ENCODE measurements at regions not wholly inside any gene's neighbourhood (a gene's known extent, or its start where the extent isn't known, plus 50 kb on each side); places are given as distances from the start of the nearest gene placed in this dataset.

GRCh38 chr1:47513393-47513792 is 75.5 kb downstream of the FOXD2 start:
- Mint-ChIP-seq H3K4me1 (peaks cover 2% of the 10 kb centered on the region), H3K36me3 (ENCODE audit: low read depth) (no peaks in the 10 kb centered on the region), H3K27ac (no peak overlapping the region), H3K4me3 (no peak overlapping the region), H3K27me3 (peaks cover 64% of the 10 kb centered on the region)
- ATAC-seq (no peak), DNase-seq (no peak)
- peaks cover 4% of the 10 kb centered on the region for H3K9me3 ChIP-seq (ENCODE audit: control insufficient read depth, low read length, poor library complexity, severe bottlenecking)

GRCh38 chr1:47514229-47514628 is 76.4 kb downstream of the FOXD2 start:
- Mint-ChIP-seq H3K36me3 (ENCODE audit: low read depth) (no peaks in the 10 kb centered on the region), H3K27me3 (peaks cover 65% of the 10 kb centered on the region), H3K27ac (no peak overlapping the region), H3K4me1 (no peaks in the 10 kb centered on the region), H3K4me3 (no peak overlapping the region)
- DNase-seq (no peak), ATAC-seq (no peak)
- H3K9me3 ChIP-seq (ENCODE audit: control insufficient read depth, low read length, poor library complexity, severe bottlenecking) = peaks cover 4% of the 10 kb centered on the region

- Mint-ChIP-seq H3K27me3 (peaks cover 65% of the 10 kb centered on the region), H3K36me3 (ENCODE audit: low read depth) (no peaks in the 10 kb centered on the region), H3K4me3 (no peak overlapping the region), H3K27ac (no peak overlapping the region), H3K4me1 (no peaks in the 10 kb centered on the region)
- ATAC-seq = no peak
- H3K9me3 ChIP-seq (ENCODE audit: control insufficient read depth, low read length, poor library complexity, severe bottlenecking) = peaks cover 4% of the 10 kb centered on the region
- DNase-seq = no peak
Observed at GRCh38 chr1:47515164-47515789, 77.4 kb downstream of the FOXD2 start.

- H3K9me3 ChIP-seq (ENCODE audit: control insufficient read depth, low read length, poor library complexity, severe bottlenecking) = peaks cover 3% of the 10 kb centered on the region
- H3K27me3 Mint-ChIP-seq = peaks cover 62% of the 10 kb centered on the region
- H3K27ac Mint-ChIP-seq = no peak overlapping the region
- no peak for ATAC-seq
- DNase-seq = no peak
- H3K4me1 Mint-ChIP-seq = no peaks in the 10 kb centered on the region
- no peak overlapping the region for H3K4me3 Mint-ChIP-seq
- H3K36me3 Mint-ChIP-seq (ENCODE audit: low read depth) = no peaks in the 10 kb centered on the region
Observed at GRCh38 chr1:47517946-47518345, 80.1 kb downstream of the FOXD2 start.

- DNase-seq (no peak), ATAC-seq (no peak)
- H3K9me3 ChIP-seq (ENCODE audit: control insufficient read depth, low read length, poor library complexity, severe bottlenecking) = no peaks in the 10 kb centered on the region
- Mint-ChIP-seq H3K4me3 (no peak overlapping the region), H3K36me3 (ENCODE audit: low read depth) (no peaks in the 10 kb centered on the region), H3K27ac (no peak overlapping the region), H3K4me1 (no peaks in the 10 kb centered on the region), H3K27me3 (peaks cover 72% of the 10 kb centered on the region)
Observed at GRCh38 chr1:47519491-47519890, 81.6 kb downstream of the FOXD2 start.

- H3K9me3 ChIP-seq (ENCODE audit: control insufficient read depth, low read length, poor library complexity, severe bottlenecking) = no peaks in the 10 kb centered on the region
- H3K4me3 Mint-ChIP-seq = no peak overlapping the region
- no peak overlapping the region for H3K27ac Mint-ChIP-seq
- no peak for ATAC-seq
- peaks cover 77% of the 10 kb centered on the region for H3K27me3 Mint-ChIP-seq
- no peaks in the 10 kb centered on the region for H3K36me3 Mint-ChIP-seq (ENCODE audit: low read depth)
- H3K4me1 Mint-ChIP-seq = no peaks in the 10 kb centered on the region
- no peak for DNase-seq
Observed at GRCh38 chr1:47519971-47520370, 82.1 kb downstream of the FOXD2 start.

GRCh38 chr1:47521034-47521881 is 83.4 kb downstream of the FOXD2 start:
- no peak overlapping the region for H3K27ac Mint-ChIP-seq
- H3K9me3 ChIP-seq (ENCODE audit: control insufficient read depth, low read length, poor library complexity, severe bottlenecking) = no peaks in the 10 kb centered on the region
- ATAC-seq (no peak), DNase-seq (no peak)
- no peak overlapping the region for H3K4me3 Mint-ChIP-seq
- peaks cover 75% of the 10 kb centered on the region for H3K27me3 Mint-ChIP-seq
- no peaks in the 10 kb centered on the region for H3K36me3 Mint-ChIP-seq (ENCODE audit: low read depth)
- H3K4me1 Mint-ChIP-seq = no peaks in the 10 kb centered on the region

GRCh38 chr1:47522935-47523834 is 85.3 kb downstream of the FOXD2 start:
- Mint-ChIP-seq H3K27me3 (peaks cover 68% of the 10 kb centered on the region), H3K4me1 (no peaks in the 10 kb centered on the region), H3K27ac (no peak overlapping the region), H3K4me3 (no peak overlapping the region), H3K36me3 (ENCODE audit: low read depth) (peaks cover 2% of the 10 kb centered on the region)
- no peak for ATAC-seq
- no peaks in the 10 kb centered on the region for H3K9me3 ChIP-seq (ENCODE audit: control insufficient read depth, low read length, poor library complexity, severe bottlenecking)
- no peak for DNase-seq

- Mint-ChIP-seq H3K27ac (no peak overlapping the region), H3K36me3 (ENCODE audit: low read depth) (peaks cover 2% of the 10 kb centered on the region), H3K4me3 (no peak overlapping the region), H3K4me1 (no peaks in the 10 kb centered on the region), H3K27me3 (peaks cover 62% of the 10 kb centered on the region)
- no peak for DNase-seq
- H3K9me3 ChIP-seq (ENCODE audit: control insufficient read depth, low read length, poor library complexity, severe bottlenecking) = no peaks in the 10 kb centered on the region
- no peak for ATAC-seq
Observed at GRCh38 chr1:47523835-47524215, 86.0 kb downstream of the FOXD2 start.

GRCh38 chr1:47524272-47524671 is 86.4 kb downstream of the FOXD2 start:
- H3K36me3 Mint-ChIP-seq (ENCODE audit: low read depth) = peaks cover 2% of the 10 kb centered on the region
- H3K27me3 Mint-ChIP-seq = peaks cover 57% of the 10 kb centered on the region
- H3K4me1 Mint-ChIP-seq = no peaks in the 10 kb centered on the region

GRCh38 chr1:47527653-47528272 is 89.9 kb downstream of the FOXD2 start:
- peaks cover 58% of the 10 kb centered on the region for H3K27me3 Mint-ChIP-seq
- H3K4me3 Mint-ChIP-seq = no peak overlapping the region
- no peak for ATAC-seq
- peaks cover 5% of the 10 kb centered on the region for H3K9me3 ChIP-seq (ENCODE audit: control insufficient read depth, low read length, poor library complexity, severe bottlenecking)
- no peak for DNase-seq
- no peak overlapping the region for H3K27ac Mint-ChIP-seq
- no peaks in the 10 kb centered on the region for H3K4me1 Mint-ChIP-seq
- H3K36me3 Mint-ChIP-seq (ENCODE audit: low read depth) = peaks cover 5% of the 10 kb centered on the region

More at GRCh38 chr1:47524272-47524671, 86.4 kb downstream of the FOXD2 start:
- no peak overlapping the region for H3K27ac Mint-ChIP-seq
- no peak overlapping the region for H3K4me3 Mint-ChIP-seq
- DNase-seq = no peak
- no peaks in the 10 kb centered on the region for H3K9me3 ChIP-seq (ENCODE audit: control insufficient read depth, low read length, poor library complexity, severe bottlenecking)
- no peak for ATAC-seq

- no peak for DNase-seq
- H3K4me3 Mint-ChIP-seq = no peak overlapping the region
- H3K36me3 Mint-ChIP-seq (ENCODE audit: low read depth) = peaks cover 7% of the 10 kb centered on the region
- no peak for ATAC-seq
- H3K27ac Mint-ChIP-seq = no peak overlapping the region
- H3K4me1 Mint-ChIP-seq = peaks cover 9% of the 10 kb centered on the region
- H3K9me3 ChIP-seq (ENCODE audit: control insufficient read depth, low read length, poor library complexity, severe bottlenecking) = peaks cover 5% of the 10 kb centered on the region
- peaks cover 58% of the 10 kb centered on the region for H3K27me3 Mint-ChIP-seq
Observed at GRCh38 chr1:47529520-47530098, 91.8 kb downstream of the FOXD2 start.
